H9 (cell line): ENCODE measurements at regions not wholly inside any gene's neighbourhood (a gene's known extent, or its start where the extent isn't known, plus 50 kb on each side); places are given as distances from the start of the nearest gene placed in this dataset.

ENCODE experiments used
- DNase-seq: peaks from one replicate; pipeline ENCODE4 v3.0.0-alpha.2; 2017
- H2AFZ ChIP-seq: one replicate; pipeline ENCODE4 v1.6.1; 2013; ENCODE audit warnings: mild to moderate bottlenecking, low read length, control low read depth, moderate library complexity
- H2AK5ac ChIP-seq: 2 replicates; pipeline ENCODE4 v1.6.1; 2013; ENCODE audit warnings: low read length, control low read depth, mixed read lengths; ENCODE audit not compliant: insufficient read length
- H2BK120ac ChIP-seq: one replicate; pipeline ENCODE4 v1.6.1; 2013; ENCODE audit warnings: low read depth, mild to moderate bottlenecking, low read length, control low read depth, inconsistent platforms; ENCODE audit not compliant: poor library complexity, severe bottlenecking
- H2BK12ac ChIP-seq: 2 replicates; pipeline ENCODE4 v1.6.1; 2013; ENCODE audit warnings: low read length, control low read depth, mixed read lengths, low read depth; ENCODE audit not compliant: insufficient read length
- H2BK15ac ChIP-seq: 2 replicates; pipeline ENCODE4 v1.6.1; 2013; ENCODE audit warnings: low read depth, low read length, control low read depth
- H2BK20ac ChIP-seq: one replicate; pipeline ENCODE4 v1.6.1; 2013; ENCODE audit warnings: low read depth, mild to moderate bottlenecking, low read length, control low read depth, inconsistent platforms; ENCODE audit not compliant: poor library complexity, severe bottlenecking
- H2BK5ac ChIP-seq: 2 replicates; pipeline ENCODE4 v1.6.1; 2013; ENCODE audit warnings: low read length, control low read depth, mixed read lengths; ENCODE audit not compliant: insufficient read length
- H3K14ac ChIP-seq: 2 replicates; pipeline ENCODE4 v1.6.1; 2013; ENCODE audit warnings: low read length, control low read depth; ENCODE audit not compliant: insufficient read depth
- H3K18ac ChIP-seq: 2 replicates; pipeline ENCODE4 v1.6.1; 2013; ENCODE audit warnings: low read depth, mild to moderate bottlenecking, mixed read lengths, low read length, control low read depth; ENCODE audit not compliant: insufficient read length
- H3K23ac ChIP-seq: 2 replicates; pipeline ENCODE4 v1.6.1; 2013; ENCODE audit warnings: low read length, control low read depth, mixed read lengths, low read depth; ENCODE audit not compliant: insufficient read length
- H3K23me2 ChIP-seq: 2 replicates; pipeline ENCODE4 v1.6.1; 2013; ENCODE audit warnings: low read depth, mild to moderate bottlenecking, mixed read lengths, low read length, control low read depth; ENCODE audit not compliant: insufficient read length, poor library complexity, severe bottlenecking
- H3K27ac ChIP-seq: 2 replicates; pipeline ENCODE4 v1.5.1; 2013; ENCODE audit warnings: low read length, control low read depth, mixed read lengths, low read depth; ENCODE audit not compliant: insufficient read length
- H3K27me3 ChIP-seq: 2 replicates; pipeline ENCODE4 v1.6.1; 2013; ENCODE audit warnings: low read length, control low read depth, inconsistent platforms; ENCODE audit not compliant: insufficient read depth
- H3K4ac ChIP-seq: 2 replicates; pipeline ENCODE4 v1.6.1; 2013; ENCODE audit warnings: low read depth, mild to moderate bottlenecking, control low read depth, inconsistent platforms, low read length, moderate library complexity
- H3K4me1 ChIP-seq: 2 replicates; pipeline ENCODE4 v1.6.1; 2013; ENCODE audit warnings: low read length, control low read depth, inconsistent platforms; ENCODE audit not compliant: insufficient read depth
- H3K4me2 ChIP-seq: 2 replicates; pipeline ENCODE4 v1.6.1; 2013; ENCODE audit warnings: low read length, control low read depth, mixed read lengths; ENCODE audit not compliant: insufficient read length, insufficient read depth
- H3K56ac ChIP-seq: 2 replicates; pipeline ENCODE4 v1.6.1; 2013; ENCODE audit warnings: low read depth, mild to moderate bottlenecking, mixed read lengths, low read length, control low read depth; ENCODE audit not compliant: insufficient read length
- H3K79me1 ChIP-seq: 2 replicates; pipeline ENCODE4 v1.6.1; 2013; ENCODE audit warnings: low read depth, mild to moderate bottlenecking, moderate library complexity, low read length, control low read depth, inconsistent platforms; ENCODE audit not compliant: insufficient read depth, poor library complexity, severe bottlenecking
- H3K79me2 ChIP-seq: 2 replicates; pipeline ENCODE4 v1.6.1; 2013; ENCODE audit warnings: low read length, control low read depth, inconsistent platforms; ENCODE audit not compliant: insufficient read depth
- H3K9ac ChIP-seq: 2 replicates; pipeline ENCODE4 v1.6.1; 2013; ENCODE audit warnings: low read length, control low read depth, mixed read lengths; ENCODE audit not compliant: insufficient read length; ENCODE audit errors: extremely low read depth
- H3K9me3 ChIP-seq: one replicate; pipeline ENCODE4 v1.6.1; 2013; ENCODE audit warnings: low read depth, low read length, inconsistent platforms; ENCODE audit not compliant: control insufficient read depth
- H3T11ph ChIP-seq: one replicate; pipeline ENCODE4 v1.6.1; 2013; ENCODE audit warnings: mild to moderate bottlenecking, low read length, control low read depth, inconsistent platforms
- H4K20me1 ChIP-seq: one replicate; pipeline ENCODE4 v1.6.1; 2013; ENCODE audit not compliant: control insufficient read depth, insufficient read length, insufficient read depth
- H4K5ac ChIP-seq: 2 replicates; pipeline ENCODE4 v1.6.1; 2013; ENCODE audit warnings: low read depth, mild to moderate bottlenecking, mixed read lengths, low read length, control low read depth; ENCODE audit not compliant: insufficient read length
- H4K8ac ChIP-seq: replicated peaks from 2 replicates; pipeline ENCODE4 v1.6.1; 2013; ENCODE audit warnings: low read length, control low read depth, mixed read lengths, low read depth; ENCODE audit not compliant: insufficient read length
- H4K91ac ChIP-seq: 2 replicates; pipeline ENCODE4 v1.6.1; 2013; ENCODE audit warnings: low read depth, mild to moderate bottlenecking, moderate library complexity, mixed read lengths, low read length, control low read depth; ENCODE audit not compliant: insufficient read length
- H3K27ac Mint-ChIP-seq, 3 experiments: 2 replicates in 2 of 3; 3 replicates in 1 of 3; pipeline ENCODE4 v1.8.0; 2020 to 2021; ENCODE audit warnings: mixed read lengths in 3 of 3, mild to moderate bottlenecking in 1 of 3, moderate library complexity in 1 of 3
- H3K27me3 Mint-ChIP-seq: 2 replicates; pipeline ENCODE4 v1.8.0; 2021; ENCODE audit warnings: low read depth, mild to moderate bottlenecking, moderate library complexity, mixed read lengths
- H3K36me3 Mint-ChIP-seq, 3 experiments: 2 replicates in 2 of 3; 3 replicates in 1 of 3; pipeline ENCODE4 v1.8.0; 2020 to 2021; ENCODE audit warnings: low read depth in 3 of 3, mixed read lengths in 3 of 3; ENCODE audit not compliant: insufficient read depth in 1 of 3
- H3K4me1 Mint-ChIP-seq, 2 experiments: 2 replicates each; pipeline ENCODE4 v1.8.0; 2020; ENCODE audit warnings: mixed read lengths in 2 of 2
- H3K4me3 Mint-ChIP-seq, 2 experiments: 2 replicates in 1 of 2; 3 replicates in 1 of 2; pipeline ENCODE4 v1.8.0; 2020 to 2021; ENCODE audit warnings: mild to moderate bottlenecking in 2 of 2, mixed read lengths in 2 of 2, moderate library complexity in 1 of 2
- H3K9me3 Mint-ChIP-seq, 2 experiments: 2 replicates in 1 of 2; 3 replicates in 1 of 2; pipeline ENCODE4 v1.8.0; 2020; ENCODE audit warnings: mild to moderate bottlenecking in 2 of 2, mixed read lengths in 2 of 2, moderate library complexity in 1 of 2
- CTCF ChIP-seq: fragments of 200-600 bp; sonication (generic); conservative IDR thresholded peaks from 3 replicates; pipeline ENCODE4 v1.8.0; 2021; ENCODE audit warnings: antibody characterized with exemption, mild to moderate bottlenecking
- WGBS: extraction: QIAGEN DNeasy Blood & Tissue Kit; methylation state at CpG from one replicate; pipeline ENCODE4 v1.1.7; 2013; ENCODE audit warnings: missing lambda C conversion rate, low lambda C conversion rate, mixed read lengths; ENCODE audit not compliant: insufficient read length; ENCODE audit errors: extremely low coverage; 5-methylcytosine and 5-hydroxymethylcytosine counted together

GRCh38 chr14:86357119-86357518 lies 827.2 kb downstream of the FLRT2 start:
- H3K18ac ChIP-seq: no peak overlapping the region
- WGBS: no CpG with 5 or more reads among the region's 3 CpGs
- no peak overlapping the region for H3K56ac ChIP-seq
- no peak overlapping the region for H3K4ac ChIP-seq
- no peak overlapping the region for H2AK5ac ChIP-seq
- no peaks in the 10 kb centered on the region for H3K23me2 ChIP-seq
- Mint-ChIP-seq H3K27ac (no peak overlapping the region), H3K9me3 (no peaks in the 10 kb centered on the region), H3K27me3 (no peaks in the 10 kb centered on the region), H3K36me3 (no peaks in the 10 kb centered on the region), H3K4me1 (peaks cover 0 to 11% of the 10 kb centered on the region in 2 experiments; a peak in 2 of 4 replicates), H3K4me3 (no peak overlapping the region)
- no peak for TF ChIP-seq CTCF
- H4K5ac ChIP-seq: no peak overlapping the region
- no peak overlapping the region for H4K8ac ChIP-seq
- H4K91ac ChIP-seq: no peak overlapping the region
- no peaks in the 10 kb centered on the region for H3K79me1 ChIP-seq
- H3K4me1 ChIP-seq: no peaks in the 10 kb centered on the region
- no peaks in the 10 kb centered on the region for H3K27me3 ChIP-seq
- H3T11ph ChIP-seq: no peak overlapping the region
- H2BK12ac ChIP-seq: no peak overlapping the region
- no peak overlapping the region for H2BK120ac ChIP-seq
- H2AFZ ChIP-seq: no peak overlapping the region
- H4K20me1 ChIP-seq: no peaks in the 10 kb centered on the region
- H2BK5ac ChIP-seq: no peak overlapping the region
- H3K79me2 ChIP-seq: no peaks in the 10 kb centered on the region
- H3K27ac ChIP-seq: no peak overlapping the region
- no peaks in the 10 kb centered on the region for H3K9me3 ChIP-seq
- no peak for DNase-seq
- H2BK20ac ChIP-seq: no peak overlapping the region
- H3K23ac ChIP-seq: no peak overlapping the region
- no peak overlapping the region for H3K9ac ChIP-seq
- no peak overlapping the region for H2BK15ac ChIP-seq
- H3K14ac ChIP-seq: no peak overlapping the region
- H3K4me2 ChIP-seq: no peak overlapping the region
